Stomach (tissue), 4 donors: ENCODE measurements at regions not wholly inside any gene's neighbourhood (a gene's known extent, or its start where the extent isn't known, plus 50 kb on each side); places are given as distances from the start of the nearest gene placed in this dataset.

ENCODE experiments used
- CTCF ChIP-seq, 7 experiments: fragments of 450-650 bp in 4 of 7; fragments of 200-600 bp in 3 of 7; sonication (generic) in 3 of 7; IDR thresholded peaks; one replicate each; pipeline ENCODE4 v1.5.1; 2016 to 2019; ENCODE audit warnings: antibody characterized with exemption in 7 of 7, control low read depth in 2 of 7, mild to moderate bottlenecking in 1 of 7
- POLR2A ChIP-seq, 4 donors: fragments of 450-650 bp; IDR thresholded peaks; one replicate each; pipeline ENCODE4 v1.6.1; 2016; ENCODE audit warnings: antibody characterized with exemption in 4 of 4, control low read depth in 2 of 4, mild to moderate bottlenecking in 1 of 4, moderate library complexity in 1 of 4

DNA sequence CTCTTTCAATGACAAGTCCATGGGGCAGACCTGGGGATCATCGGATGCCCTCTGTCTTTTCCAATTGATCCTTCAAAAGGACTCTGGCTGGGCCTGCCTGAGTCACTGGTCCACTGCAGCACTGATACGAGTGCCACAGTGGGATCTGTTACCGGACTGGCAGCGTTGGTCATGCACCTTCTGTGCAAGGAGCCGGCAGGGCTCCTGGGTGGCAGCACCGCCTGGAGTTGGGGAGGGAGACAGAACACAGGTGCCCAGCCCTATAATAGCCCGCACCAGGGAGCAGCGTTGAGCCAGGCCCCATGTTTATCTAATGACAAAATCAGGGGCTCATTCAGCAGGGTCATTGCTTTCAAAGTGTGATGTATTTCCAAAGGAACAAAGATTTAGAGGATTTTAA, 64.2 kb upstream of the NXT1 start:
- TF ChIP-seq POLR2A (IDR thresholded peaks at IDR 0.05): no peak
- TF ChIP-seq CTCF (IDR thresholded peaks at IDR 0.05): no peak
